HG02610 (cell line): ENCODE measurements at regions not wholly inside any gene's neighbourhood (a gene's known extent, or its start where the extent isn't known, plus 50 kb on each side); places are given as distances from the start of the nearest gene placed in this dataset.

Experiments
- ATAC-seq: cut with Tn5 transposase; IDR thresholded peaks from one replicate; pipeline ENCODE4 v1.9.1; 2021; ENCODE audit warnings: mild to moderate bottlenecking, moderate library complexity; ENCODE audit not compliant: unreplicated experiment

GRCh38 chr21:25424634-25425033 lies 182.6 kb downstream of the MRPL39 start:
- peak; percentile 25 for ATAC-seq

GRCh38 chr21:25424048-25424447 lies 183.2 kb downstream of the MRPL39 start:
- no peak for ATAC-seq

GRCh38 chr21:25422610-25423608 lies 184.4 kb downstream of the MRPL39 start:
- no peak for ATAC-seq

DNA sequence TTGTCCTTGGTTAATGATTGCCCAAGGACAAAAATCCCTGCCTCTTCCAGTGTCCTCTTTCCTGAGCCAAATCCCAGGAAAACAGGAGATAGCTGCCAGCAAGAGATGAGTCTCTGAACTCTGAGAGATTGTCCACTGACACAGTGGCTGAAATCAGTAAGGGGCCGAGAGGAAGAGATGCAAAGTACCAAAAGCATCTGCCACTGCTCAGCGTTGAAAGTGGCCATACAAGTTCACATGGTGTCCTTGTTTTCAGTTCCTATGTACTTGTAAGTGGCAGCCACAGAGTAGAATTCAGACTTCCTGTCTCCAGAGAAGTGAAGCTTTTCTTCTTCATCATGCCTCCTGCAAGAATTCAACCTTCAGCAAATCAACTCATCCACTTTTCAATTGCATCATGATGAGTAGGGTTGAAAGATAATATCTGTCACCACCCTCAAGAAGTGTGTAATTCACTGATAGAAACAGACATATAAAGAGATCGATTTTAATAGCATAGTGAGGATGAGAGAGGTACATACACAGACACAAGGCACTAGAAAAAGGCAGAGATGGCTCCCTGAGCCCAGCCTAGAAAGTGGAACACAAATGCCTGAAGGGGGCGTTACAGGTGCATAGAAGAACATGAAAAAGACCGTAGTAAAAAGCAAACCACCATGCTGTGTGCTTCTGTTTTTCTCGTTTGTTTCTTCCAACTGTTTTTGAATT lies 185.8 kb downstream of the MRPL39 start:
- ATAC-seq: peak; percentile 58

DNA sequence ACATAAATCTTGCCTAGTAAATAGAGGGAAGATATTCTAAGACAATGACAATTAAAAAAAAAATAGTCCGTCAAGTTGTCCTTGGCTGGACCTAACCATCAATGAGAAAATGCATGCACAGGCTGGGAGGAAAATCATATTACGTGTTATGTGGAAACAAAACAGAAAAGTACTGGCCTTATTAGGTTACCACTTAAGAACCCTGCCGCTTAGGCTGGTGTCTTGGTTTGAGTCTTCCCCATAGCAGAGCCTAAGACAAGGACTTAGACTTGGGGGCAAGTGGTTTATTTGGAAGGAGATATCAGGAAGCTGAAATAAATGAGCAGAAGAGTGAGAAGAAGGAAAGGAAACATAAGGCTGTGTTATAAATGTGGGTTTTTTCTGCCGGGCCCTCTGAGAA lies 186.4 kb downstream of the MRPL39 start:
- ATAC-seq: no peak

DNA sequence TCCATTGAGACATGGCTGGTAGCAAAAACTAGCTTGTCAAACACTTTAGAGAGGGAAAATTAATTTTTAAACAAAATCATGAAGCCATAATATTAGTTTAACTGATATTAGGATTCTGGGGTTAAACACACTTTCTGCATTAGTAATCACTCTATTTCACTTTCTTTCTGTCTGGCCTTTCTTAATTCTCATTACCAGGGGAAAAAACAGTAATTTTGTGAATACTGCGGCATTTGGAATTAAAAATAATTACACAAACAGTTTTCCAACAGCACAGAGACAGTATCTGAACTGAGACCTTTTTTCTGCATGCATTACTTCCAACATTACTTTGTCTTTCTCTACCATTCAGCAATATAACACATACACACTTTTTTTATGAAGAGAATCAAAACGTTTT lies 190.6 kb downstream of the MRPL39 start:
- no peak for ATAC-seq

DNA sequence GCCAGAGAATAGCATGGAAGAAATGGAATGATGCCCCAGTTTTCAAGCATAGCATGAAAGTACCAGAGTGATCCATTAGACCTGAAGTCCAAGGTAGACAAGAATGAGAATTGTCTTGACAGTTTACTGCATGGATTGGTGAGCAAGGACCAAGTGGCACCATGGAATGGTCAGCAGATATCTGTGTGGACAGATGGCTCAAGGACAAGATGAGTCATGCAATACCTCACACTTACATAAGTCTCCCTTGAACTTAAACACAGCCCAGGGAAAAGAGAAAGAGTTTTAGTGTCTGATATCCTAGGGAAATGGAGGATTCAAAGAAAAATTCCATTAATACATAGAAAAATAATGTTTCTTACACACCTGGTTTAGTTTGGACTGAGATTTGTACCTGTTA lies 195.2 kb downstream of the MRPL39 start:
- no peak for ATAC-seq

DNA sequence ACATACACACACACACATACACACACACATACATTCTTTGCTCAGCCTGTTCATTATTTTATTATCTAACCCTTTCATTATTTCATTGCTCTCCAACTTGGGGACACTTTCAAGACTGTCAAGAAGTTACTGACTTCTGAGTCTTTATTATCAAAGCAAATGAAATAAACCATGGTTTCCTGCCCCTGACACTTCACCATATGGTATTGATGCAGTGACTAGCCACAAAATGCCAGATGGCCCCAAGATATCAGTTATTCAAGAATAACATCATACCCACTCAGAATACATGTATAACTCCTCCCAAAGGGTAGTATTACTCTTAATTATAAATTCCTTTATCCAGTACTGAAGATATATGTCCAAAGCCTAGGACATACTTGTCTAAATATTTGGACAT lies 197.3 kb downstream of the MRPL39 start:
- no peak for ATAC-seq

- no peak for ATAC-seq
These were observed 198.6 kb downstream of the MRPL39 start for GRCh38 chr21:25408666-25409065.

DNA sequence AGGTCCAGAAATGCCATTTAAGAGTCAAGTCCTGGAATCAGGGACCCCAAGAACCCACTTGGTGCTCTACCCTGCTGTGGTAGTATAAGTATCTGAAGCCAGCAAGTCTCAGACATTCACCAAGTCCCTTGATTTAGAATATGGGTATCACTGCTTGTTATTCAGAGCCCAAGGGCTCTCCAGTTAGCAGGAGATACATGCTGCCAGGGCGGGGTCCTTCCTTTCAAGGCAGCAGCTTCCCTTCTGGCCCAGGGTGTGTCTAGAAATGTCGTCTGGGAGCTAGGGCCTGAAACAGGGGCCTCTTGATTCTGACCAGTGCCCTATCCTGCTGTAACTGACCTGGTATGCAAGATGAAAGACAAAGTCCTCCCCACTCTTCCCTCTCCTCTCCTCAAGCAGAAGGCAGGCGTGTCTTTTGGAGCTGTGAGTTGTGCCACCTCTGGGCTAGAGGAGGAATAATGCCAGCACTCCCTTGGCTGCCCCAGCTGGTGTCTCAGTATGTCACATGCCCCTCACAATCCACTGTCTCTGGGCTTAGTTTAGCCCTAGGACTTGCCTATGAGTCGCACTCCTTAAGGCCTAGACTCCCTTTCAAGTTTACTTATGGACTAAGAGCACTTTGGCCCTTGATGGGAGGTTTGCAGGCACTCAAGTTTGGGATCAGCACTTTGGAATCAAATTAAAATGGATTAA lies 200.2 kb downstream of the MRPL39 start:
- no peak for ATAC-seq

DNA sequence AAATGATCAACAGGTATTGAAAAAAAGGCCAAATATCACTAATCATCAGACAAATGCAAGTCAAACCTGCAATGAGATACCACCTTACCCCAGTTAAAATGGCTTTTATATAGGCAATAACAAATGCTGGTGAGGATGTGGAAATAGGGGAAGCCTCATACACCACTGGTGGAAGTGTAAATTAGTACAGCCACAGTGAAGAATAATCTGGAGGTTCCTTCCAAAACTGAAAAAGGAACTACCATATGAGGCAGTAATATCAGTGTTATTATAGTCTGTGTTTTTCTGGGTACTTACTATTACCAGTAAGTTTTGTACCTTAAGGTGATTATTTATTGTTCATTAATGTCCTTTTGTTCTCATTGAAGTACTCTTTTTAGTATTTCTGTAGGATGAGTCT lies 201.3 kb downstream of the MRPL39 start:
- ATAC-seq: no peak

GRCh38 chr21:25402134-25402961 lies 204.9 kb downstream of the MRPL39 start:
- no peak for ATAC-seq

DNA sequence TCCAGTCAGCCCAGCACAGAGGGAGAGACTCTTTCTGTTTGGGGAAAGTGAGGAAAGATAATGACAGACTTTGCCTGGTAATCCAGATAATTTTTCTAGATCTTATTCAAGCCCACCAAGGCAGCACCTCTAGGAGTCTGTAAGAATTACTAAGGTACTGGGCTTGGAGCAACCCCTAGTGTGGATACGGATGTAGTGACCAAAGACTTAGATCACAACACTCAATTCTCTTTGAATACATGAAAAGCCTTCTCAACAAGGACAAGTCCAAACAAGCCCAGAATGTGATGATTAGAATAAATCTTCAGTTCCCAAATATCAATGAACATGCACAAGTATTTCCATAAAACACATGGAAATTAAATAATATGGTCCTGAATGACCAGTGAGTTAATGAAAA lies 206.9 kb downstream of the MRPL39 start:
- ATAC-seq: no peak

DNA sequence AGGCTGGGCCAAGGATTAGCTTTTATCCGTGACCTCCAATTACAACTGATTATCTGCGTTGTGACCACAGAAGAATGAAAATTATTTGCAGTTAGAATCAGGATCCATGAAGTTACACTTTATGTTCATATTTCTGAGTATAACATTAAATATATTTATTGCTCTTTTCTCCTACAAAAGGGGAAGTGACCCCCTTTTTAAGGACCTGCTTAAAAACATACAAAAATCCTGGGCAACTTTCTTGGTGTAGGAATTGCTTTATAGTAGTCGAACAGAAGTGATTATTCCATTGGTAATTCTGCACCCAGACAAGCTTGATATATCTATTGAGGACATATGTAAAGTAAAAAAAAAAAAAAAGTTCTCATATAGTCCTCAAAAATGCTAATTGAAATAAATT lies 208.7 kb downstream of the MRPL39 start:
- ATAC-seq: no peak

- peak; percentile 87 for ATAC-seq
These were observed 211.1 kb downstream of the MRPL39 start for GRCh38 chr21:25396135-25396711.

DNA sequence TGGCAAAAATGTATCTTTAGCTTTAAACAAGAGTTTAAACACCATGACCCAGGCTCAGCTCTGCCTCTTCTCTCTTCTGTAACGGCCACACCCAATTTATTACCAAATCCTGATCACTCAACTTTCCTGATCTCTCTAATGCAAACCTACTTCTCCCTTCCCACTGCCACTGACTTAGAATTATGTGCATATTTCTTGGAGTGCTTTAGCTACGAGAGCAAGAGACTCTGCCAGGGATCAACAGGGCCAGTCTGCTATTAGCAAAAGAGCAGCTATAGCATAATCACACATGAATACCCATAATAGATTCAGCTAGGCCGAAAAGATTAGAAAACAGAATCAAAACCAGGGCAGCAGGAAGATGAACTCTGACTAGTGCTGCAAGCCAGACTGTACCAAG lies 215.5 kb downstream of the MRPL39 start:
- ATAC-seq: no peak

DNA sequence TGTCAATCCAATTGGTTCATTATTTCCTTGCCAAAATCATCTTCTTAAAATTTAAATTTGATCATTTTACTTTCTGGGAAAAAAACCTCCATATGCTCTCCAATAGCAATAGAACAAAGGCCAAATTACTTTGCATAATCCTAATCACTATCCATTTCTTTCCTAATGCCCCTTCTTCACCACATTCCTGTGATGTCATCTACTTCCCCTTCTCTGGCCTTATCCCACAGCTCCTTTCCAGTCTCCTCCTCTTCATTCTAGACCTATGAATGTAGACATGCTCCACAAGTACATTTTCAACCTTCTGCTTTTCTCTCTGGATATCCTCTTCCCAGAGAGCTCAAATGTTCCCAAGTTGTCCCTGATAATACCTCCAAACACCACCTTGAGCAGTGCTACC lies 216.6 kb downstream of the MRPL39 start:
- no peak for ATAC-seq

DNA sequence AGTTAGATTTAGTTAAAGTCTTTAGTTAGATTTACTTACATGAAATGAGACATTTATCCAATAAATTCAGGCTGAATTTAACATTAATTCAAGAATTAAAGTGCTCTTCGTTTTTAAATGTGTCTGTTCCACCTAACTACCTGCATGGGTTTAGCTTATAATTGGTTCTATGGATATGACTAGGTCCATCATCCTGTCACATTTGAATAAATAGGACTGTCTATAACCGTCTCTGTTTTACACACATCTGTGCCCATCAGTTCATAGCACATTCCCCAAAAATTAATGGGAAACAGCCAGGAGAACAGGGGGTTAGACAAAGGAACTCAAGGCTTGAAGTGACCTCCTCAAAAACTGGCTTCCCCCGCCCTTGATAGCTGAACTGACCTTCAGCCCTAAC lies 219.6 kb downstream of the MRPL39 start:
- ATAC-seq: no peak

- no peak for ATAC-seq
These were observed 221.3 kb downstream of the MRPL39 start for GRCh38 chr21:25385911-25386474.

DNA sequence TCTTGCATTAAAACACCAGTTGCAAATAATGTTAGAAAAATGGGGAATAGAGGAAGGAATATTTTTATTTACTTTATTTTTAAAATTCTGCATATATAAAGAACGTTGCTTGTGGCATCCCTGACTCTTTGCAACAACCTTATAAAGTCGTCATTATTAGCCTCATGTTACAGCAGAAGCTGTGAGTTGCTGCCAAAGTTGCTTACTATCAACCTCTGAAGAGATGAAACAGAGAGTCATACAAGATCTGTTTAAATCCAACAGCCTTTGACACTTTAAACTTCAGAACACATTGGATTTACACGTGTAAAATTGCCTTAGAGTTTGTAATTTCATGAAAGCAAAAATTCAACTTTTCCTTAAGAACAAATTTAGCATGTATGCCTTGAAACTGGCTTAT lies 221.9 kb downstream of the MRPL39 start:
- no peak for ATAC-seq
